NT2/D1 (cell line): ENCODE measurements at regions not wholly inside any gene's neighbourhood (a gene's known extent, or its start where the extent isn't known, plus 50 kb on each side); places are given as distances from the start of the nearest gene placed in this dataset.
"Not testable (repeated sequence)": the region's sequence is repeated elsewhere in the genome, so short reads cannot be mapped to it uniquely, and the experiment has no call there.

Source experiments
- DNase-seq: peaks from one replicate; pipeline ENCODE4 v3.0.0-alpha.2; 2011; ENCODE audit warnings: low read depth, low spot score
- H3K27me3 ChIP-seq: 2 replicates; pipeline ENCODE4 v1.6.0; 2011; ENCODE audit warnings: mild to moderate bottlenecking; ENCODE audit not compliant: insufficient read length, insufficient read depth
- H3K36me3 ChIP-seq: 2 replicates; pipeline ENCODE4 v1.6.1; 2011; ENCODE audit warnings: mild to moderate bottlenecking, low read length, mixed read lengths; ENCODE audit not compliant: insufficient read depth, insufficient read length
- H3K4me1 ChIP-seq: 2 replicates; pipeline ENCODE4 v1.5.1; 2011; ENCODE audit not compliant: insufficient read depth, insufficient read length
- H3K4me3 ChIP-seq: 2 replicates; pipeline ENCODE4 v1.5.1; 2011; ENCODE audit warnings: low read depth; ENCODE audit not compliant: insufficient read length
- H3K9ac ChIP-seq: 2 replicates; pipeline ENCODE4 v1.6.0; 2011; ENCODE audit warnings: low read depth; ENCODE audit not compliant: insufficient read length
- H3K9me3 ChIP-seq: 2 replicates; pipeline ENCODE4 v1.5.1; 2011; ENCODE audit warnings: mild to moderate bottlenecking, low read length; ENCODE audit not compliant: insufficient read depth
- SUZ12 ChIP-seq: IDR thresholded peaks from 2 replicates; pipeline ENCODE4 v1.6.1; 2011; ENCODE audit not compliant: insufficient read length, insufficient read depth; ENCODE audit errors: extremely low read depth
- YY1 ChIP-seq: IDR thresholded peaks from 2 replicates; pipeline ENCODE4 v1.6.1; 2011; ENCODE audit not compliant: insufficient read length, insufficient read depth
- ZNF274 ChIP-seq: IDR thresholded peaks from 2 replicates; pipeline ENCODE4 v1.6.1; 2011; ENCODE audit warnings: mild to moderate bottlenecking, low read depth, low read length

DNA sequence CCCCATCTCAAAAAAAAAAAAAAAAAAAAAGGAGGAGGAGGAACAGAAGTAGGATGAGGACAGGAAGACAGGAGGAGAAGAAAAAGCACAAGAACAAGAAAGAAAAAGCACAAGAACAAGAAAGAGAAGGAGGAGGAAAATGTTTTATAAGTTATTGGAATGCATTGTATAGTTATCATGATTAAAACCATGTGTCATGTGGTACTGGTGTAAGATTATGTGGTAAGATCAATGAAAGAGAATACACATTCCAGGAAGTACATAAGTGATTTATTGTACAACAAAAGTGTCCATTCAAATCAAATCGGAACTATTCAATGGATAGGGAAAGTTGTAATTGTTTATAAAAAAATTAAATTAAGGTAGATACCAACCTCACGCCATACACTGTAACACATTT, 167.7 kb downstream of the MZT1 start:
- Histone ChIP-seq H3K36me3 (no peaks in the 10 kb centered on the region), H3K9me3 (no peaks in the 10 kb centered on the region), H3K9ac (no peak overlapping the region), H3K4me1 (no peaks in the 10 kb centered on the region), H3K27me3 (no peaks in the 10 kb centered on the region), H3K4me3 (no peak overlapping the region)
- no peak for TF ChIP-seq SUZ12
- no peak for TF ChIP-seq ZNF274
- no peak for TF ChIP-seq YY1
- no peak for DNase-seq

GRCh38 chr13:72556945-72557344, 170.5 kb downstream of the MZT1 start:
- TF ChIP-seq SUZ12 = no peak
- no peak for TF ChIP-seq YY1
- no peak for TF ChIP-seq ZNF274
- no peaks in the 10 kb centered on the region for H3K4me1 ChIP-seq
- H3K27me3 ChIP-seq = no peaks in the 10 kb centered on the region
- H3K9me3 ChIP-seq = no peaks in the 10 kb centered on the region
- no peak for DNase-seq
- H3K9ac ChIP-seq = no peak overlapping the region
- H3K4me3 ChIP-seq = no peak overlapping the region
- H3K36me3 ChIP-seq = no peaks in the 10 kb centered on the region

DNA sequence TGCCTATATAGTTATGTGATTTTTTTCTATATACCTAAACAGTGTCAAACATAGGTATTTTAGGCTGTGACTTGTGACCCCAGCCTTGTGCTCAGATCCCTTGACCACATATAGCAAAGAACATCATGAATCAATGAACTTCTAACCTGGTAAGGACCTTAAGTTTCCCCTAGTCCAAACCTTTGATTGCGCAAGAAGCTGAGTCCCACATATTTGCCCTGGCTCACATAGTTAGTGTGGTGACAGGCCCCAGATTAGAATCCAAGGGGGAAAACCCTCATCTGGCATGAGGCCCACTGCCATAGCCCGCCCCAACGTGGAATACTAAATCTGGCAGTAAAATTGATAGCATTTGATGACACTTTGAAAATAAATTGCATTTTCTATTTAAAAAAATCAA, 171.8 kb downstream of the MZT1 start:
- H3K9ac ChIP-seq = no peak overlapping the region
- no peak for TF ChIP-seq ZNF274
- no peak for TF ChIP-seq SUZ12
- TF ChIP-seq YY1 = no peak
- no peak overlapping the region for H3K4me3 ChIP-seq
- no peak for DNase-seq
- H3K9me3 ChIP-seq = no peaks in the 10 kb centered on the region
- no peaks in the 10 kb centered on the region for H3K4me1 ChIP-seq
- no peaks in the 10 kb centered on the region for H3K36me3 ChIP-seq
- H3K27me3 ChIP-seq = no peaks in the 10 kb centered on the region

DNA sequence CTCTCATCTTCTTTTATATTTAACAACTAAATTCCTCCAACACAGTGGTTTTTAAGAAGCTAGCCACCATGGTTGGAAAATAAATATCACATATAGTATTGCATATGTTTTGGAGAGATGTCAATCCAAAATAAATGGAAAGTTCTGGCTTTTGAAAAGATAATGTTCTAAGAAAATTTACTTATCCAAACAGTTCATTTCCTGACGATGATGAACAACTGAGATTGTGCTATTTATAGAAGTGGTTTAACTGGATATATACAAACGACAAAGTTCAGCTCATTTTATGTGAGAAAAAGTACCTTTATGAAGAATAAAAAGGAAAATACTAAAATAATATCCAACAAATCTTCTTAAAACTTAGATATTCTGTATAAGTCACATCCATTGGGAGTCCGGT, 174.7 kb downstream of the MZT1 start:
- H3K4me1 ChIP-seq = no peaks in the 10 kb centered on the region
- H3K9ac ChIP-seq = no peak overlapping the region
- no peak for DNase-seq
- no peaks in the 10 kb centered on the region for H3K36me3 ChIP-seq
- H3K9me3 ChIP-seq = no peaks in the 10 kb centered on the region
- TF ChIP-seq YY1 (no peak), ZNF274 (no peak), SUZ12 (no peak)
- H3K27me3 ChIP-seq = no peaks in the 10 kb centered on the region
- no peak overlapping the region for H3K4me3 ChIP-seq

- not testable (repeated sequence) for H3K4me1 ChIP-seq, H3K4me3 ChIP-seq, H3K9ac ChIP-seq, H3K27me3 ChIP-seq, H3K9me3 ChIP-seq, H3K36me3 ChIP-seq, DNase-seq
Observed at GRCh38 chr13:72545895-72546294, 181.5 kb downstream of the MZT1 start.

DNA sequence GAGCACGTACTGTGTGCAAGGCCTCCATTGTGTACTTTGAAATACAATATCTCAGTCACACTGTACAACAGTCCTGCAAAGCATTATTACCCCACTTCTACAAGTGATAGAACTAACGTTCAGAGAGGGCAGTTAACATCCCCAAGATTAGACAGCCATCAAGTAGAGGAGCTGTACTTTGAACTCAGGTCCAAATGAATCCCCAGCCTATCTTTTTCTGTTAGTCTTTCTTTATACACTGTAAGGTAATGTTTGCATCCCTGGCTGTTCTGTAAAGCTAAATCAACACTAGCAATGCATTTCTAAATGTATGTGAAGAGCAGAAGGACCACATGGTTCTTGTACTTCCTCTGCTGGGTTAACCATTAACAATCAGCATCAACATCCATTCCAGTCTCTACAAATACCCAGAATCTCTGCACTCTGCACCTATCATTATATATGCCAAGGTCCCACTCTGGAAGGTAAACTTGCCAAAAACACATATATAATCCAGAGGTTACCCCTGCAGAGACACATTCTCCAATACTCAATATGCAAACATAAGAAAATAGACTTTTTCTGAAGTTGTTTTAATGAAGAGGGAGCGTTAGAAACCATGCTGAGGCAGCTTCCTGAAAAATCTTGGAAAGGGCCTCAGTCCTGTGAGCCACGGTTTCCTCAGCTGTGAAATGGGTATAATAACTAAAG, 182.3 kb downstream of the MZT1 start:
- DNase-seq = no peak
- no peaks in the 10 kb centered on the region for H3K9me3 ChIP-seq
- no peaks in the 10 kb centered on the region for H3K4me1 ChIP-seq
- no peaks in the 10 kb centered on the region for H3K36me3 ChIP-seq
- no peak overlapping the region for H3K9ac ChIP-seq
- H3K27me3 ChIP-seq = no peaks in the 10 kb centered on the region
- TF ChIP-seq SUZ12 = no peak
- no peak for TF ChIP-seq ZNF274
- no peak for TF ChIP-seq YY1
- no peak overlapping the region for H3K4me3 ChIP-seq

DNA sequence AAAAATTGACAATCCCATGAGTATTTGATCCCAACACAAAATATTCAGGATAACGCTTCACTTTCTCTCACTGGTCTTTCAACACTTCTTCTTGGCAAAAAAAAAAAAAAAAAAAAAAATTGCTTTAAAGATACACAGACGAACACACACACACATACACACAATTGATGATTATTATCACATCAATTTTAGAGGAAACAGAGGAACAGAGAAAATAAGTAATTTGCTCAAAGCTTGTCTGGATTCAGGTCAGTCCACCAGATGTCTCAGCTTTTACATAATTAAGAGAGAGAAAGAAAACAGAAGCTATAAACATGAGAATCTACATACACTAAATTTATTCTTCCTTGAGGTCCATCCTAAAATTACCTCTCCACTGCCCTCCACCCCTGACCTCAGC, 183.4 kb downstream of the MZT1 start:
- H3K36me3 ChIP-seq = no peaks in the 10 kb centered on the region
- H3K9ac ChIP-seq = no peak overlapping the region
- H3K4me1 ChIP-seq = no peaks in the 10 kb centered on the region
- DNase-seq = no peak
- H3K9me3 ChIP-seq = no peaks in the 10 kb centered on the region
- H3K4me3 ChIP-seq = no peak overlapping the region
- no peak for TF ChIP-seq ZNF274
- no peak for TF ChIP-seq SUZ12
- no peak for TF ChIP-seq YY1
- no peaks in the 10 kb centered on the region for H3K27me3 ChIP-seq
